ENCODE measurements at regions not wholly inside any gene's neighbourhood (a gene's known extent, or its start where the extent isn't known, plus 50 kb on each side); places are given as distances from the start of the nearest gene placed in this dataset.

DNA sequence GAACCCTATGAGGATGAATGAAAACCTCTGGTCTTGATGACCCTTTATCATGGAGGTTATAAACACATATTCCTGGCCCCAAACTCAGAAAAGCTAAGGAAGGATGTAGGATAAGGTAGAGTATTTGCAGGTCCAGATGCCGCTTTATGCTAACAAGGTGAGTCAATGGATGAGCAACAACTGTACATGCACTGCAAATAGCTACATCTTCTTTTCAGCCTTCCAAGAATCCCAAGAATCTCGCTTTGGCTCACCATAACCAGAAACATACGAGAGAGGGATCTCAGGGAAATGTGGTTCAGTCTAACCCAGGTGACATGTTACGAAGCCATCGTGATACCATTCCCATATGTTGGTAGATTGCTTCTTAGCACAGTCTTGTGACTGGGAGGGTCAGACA, 152.3 kb upstream of the ANKH start:
- DNase-seq: no peak
- Histone ChIP-seq H3K27ac (ENCODE audit: insufficient read depth, low read length, poor library complexity, severe bottlenecking) (no peak overlapping the region), H3K9me3 (ENCODE audit: control insufficient read depth, low read length) (no peaks in the 10 kb centered on the region), H3K27me3 (replicated peaks; ENCODE audit: control insufficient read depth, insufficient read depth, low read length, poor library complexity, severe bottlenecking) (no peaks in the 10 kb centered on the region), H3K36me3 (ENCODE audit: control insufficient read depth, insufficient read depth, low read length) (no peaks in the 10 kb centered on the region), H3K4me3 (ENCODE audit: insufficient read depth, low read depth, low read length, poor library complexity, severe bottlenecking) (no peak overlapping the region), H3K4me1 (ENCODE audit: control insufficient read depth, insufficient read depth, low read length, poor library complexity, severe bottlenecking) (no peaks in the 10 kb centered on the region)

DNA sequence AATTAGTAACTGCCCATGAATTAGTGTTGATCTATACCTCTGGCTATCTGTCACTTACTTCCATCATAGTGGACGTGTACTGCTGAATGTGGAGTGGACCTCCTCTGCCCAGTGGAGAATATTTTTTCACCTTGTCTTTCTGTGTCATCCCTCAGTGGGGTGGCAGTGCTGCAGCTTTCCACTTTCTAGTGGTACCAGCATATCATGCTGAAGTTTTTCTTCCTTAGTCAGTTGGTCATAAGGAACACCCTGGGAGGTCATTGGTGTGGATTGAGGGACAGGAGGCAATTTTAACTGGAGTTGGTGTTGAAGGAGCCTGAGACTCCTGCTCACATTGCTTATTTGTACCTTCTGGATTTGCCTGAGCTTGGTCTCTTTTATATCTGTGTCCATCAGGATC, 151.7 kb upstream of the ANKH start:
- H3K9me3 ChIP-seq (ENCODE audit: control insufficient read depth, low read length): no peaks in the 10 kb centered on the region
- DNase-seq: no peak
- H3K4me3 ChIP-seq (ENCODE audit: insufficient read depth, low read depth, low read length, poor library complexity, severe bottlenecking): no peak overlapping the region

DNA sequence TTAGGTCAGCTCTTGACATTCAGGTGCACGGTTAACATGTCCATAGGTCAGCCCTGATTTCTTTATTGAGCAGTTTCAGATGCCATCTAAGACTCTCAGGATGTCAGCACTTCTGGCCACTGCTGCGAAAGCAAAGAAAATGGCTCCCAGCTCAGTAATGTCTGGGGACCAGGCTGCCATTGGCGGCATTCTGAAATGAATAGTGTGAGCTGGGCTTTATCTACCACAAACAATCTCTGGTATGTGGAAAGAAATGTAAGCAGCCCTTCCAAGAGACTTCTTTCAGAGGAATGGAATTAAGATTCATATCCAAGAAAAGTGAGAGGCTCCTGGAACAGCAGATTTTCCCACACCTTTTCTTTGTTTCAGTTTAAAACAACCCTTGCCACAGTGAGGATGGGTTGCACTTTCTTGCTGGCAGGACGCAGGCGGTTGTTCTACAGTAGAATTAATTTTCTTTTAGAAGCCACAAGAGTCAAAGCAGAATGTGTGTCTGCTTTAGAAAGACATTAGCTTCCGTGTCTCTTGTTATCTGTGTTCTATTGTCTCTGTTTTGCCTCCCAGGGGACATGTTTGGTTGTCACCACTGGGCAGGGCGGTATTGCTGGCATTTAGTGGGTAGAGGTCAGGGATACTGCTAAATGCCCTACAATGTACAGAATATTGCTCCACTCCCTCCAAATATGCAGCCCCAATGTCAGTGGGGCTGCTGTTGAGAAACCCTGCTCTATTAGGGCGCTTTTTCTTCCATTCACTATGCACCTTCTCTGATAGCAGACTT, 149.9 kb upstream of the ANKH start:
- H3K27ac ChIP-seq (ENCODE audit: insufficient read depth, low read length, poor library complexity, severe bottlenecking): no peak overlapping the region
- no peaks in the 10 kb centered on the region for H3K4me1 ChIP-seq (ENCODE audit: control insufficient read depth, insufficient read depth, low read length, poor library complexity, severe bottlenecking)
- no peak overlapping the region for H3K4me3 ChIP-seq (ENCODE audit: insufficient read depth, low read depth, low read length, poor library complexity, severe bottlenecking)
- H3K9me3 ChIP-seq (ENCODE audit: control insufficient read depth, low read length): no peaks in the 10 kb centered on the region
- no peak for DNase-seq
- H3K36me3 ChIP-seq (ENCODE audit: control insufficient read depth, insufficient read depth, low read length): no peaks in the 10 kb centered on the region
- no peaks in the 10 kb centered on the region for H3K27me3 ChIP-seq (replicated peaks; ENCODE audit: control insufficient read depth, insufficient read depth, low read length, poor library complexity, severe bottlenecking)

More for the DNA sequence above, 151.7 kb upstream of the ANKH start:
- no peaks in the 10 kb centered on the region for H3K27me3 ChIP-seq (replicated peaks; ENCODE audit: control insufficient read depth, insufficient read depth, low read length, poor library complexity, severe bottlenecking)
- no peaks in the 10 kb centered on the region for H3K36me3 ChIP-seq (ENCODE audit: control insufficient read depth, insufficient read depth, low read length)
- no peak overlapping the region for H3K27ac ChIP-seq (ENCODE audit: insufficient read depth, low read length, poor library complexity, severe bottlenecking)
- no peaks in the 10 kb centered on the region for H3K4me1 ChIP-seq (ENCODE audit: control insufficient read depth, insufficient read depth, low read length, poor library complexity, severe bottlenecking)

DNA sequence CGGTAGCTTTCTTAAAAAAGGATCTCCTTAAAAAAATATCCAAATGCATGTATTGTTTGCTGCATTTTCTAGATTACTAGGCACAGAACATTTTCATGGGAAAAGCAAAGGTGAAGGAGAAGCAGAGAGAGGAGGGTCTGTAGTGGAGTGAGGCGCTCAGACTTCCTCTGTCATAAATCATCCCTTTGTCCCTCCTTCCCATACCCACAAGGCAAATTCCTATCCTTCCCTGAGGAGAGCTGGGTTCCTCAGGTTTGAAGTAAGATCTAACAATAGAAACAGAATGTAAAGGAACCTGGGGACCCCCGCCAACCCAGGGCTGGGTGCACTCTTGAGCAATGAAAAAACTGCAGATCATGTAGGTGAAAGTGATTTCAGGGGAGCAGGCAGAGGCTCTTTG, 149.2 kb upstream of the ANKH start:
- Histone ChIP-seq H3K4me3 (ENCODE audit: insufficient read depth, low read depth, low read length, poor library complexity, severe bottlenecking) (no peak overlapping the region), H3K27ac (ENCODE audit: insufficient read depth, low read length, poor library complexity, severe bottlenecking) (no peak overlapping the region), H3K4me1 (ENCODE audit: control insufficient read depth, insufficient read depth, low read length, poor library complexity, severe bottlenecking) (no peaks in the 10 kb centered on the region), H3K27me3 (replicated peaks; ENCODE audit: control insufficient read depth, insufficient read depth, low read length, poor library complexity, severe bottlenecking) (no peaks in the 10 kb centered on the region), H3K36me3 (ENCODE audit: control insufficient read depth, insufficient read depth, low read length) (no peaks in the 10 kb centered on the region), H3K9me3 (ENCODE audit: control insufficient read depth, low read length) (no peaks in the 10 kb centered on the region)
- no peak for DNase-seq

DNA sequence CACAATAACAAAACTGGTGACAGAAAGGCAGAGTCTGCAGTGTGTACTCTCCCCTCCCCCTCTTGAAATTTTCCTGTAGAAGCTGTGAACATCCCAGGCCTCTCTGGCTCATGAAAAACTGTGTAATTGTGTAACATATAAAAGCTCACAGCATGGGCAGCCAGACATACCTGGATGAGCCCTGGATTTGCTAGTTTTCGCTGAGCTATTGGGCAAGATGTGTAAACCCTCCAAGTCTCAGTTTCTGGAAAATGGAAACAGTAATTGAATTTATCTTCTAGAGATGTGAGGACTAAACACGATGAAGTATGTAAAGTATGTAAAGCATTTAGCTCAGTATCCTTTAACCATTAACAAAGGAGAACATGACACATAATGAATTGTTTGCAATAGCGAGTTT, 143.2 kb upstream of the ANKH start:
- no peaks in the 10 kb centered on the region for H3K9me3 ChIP-seq (ENCODE audit: control insufficient read depth, low read length)
- DNase-seq: no peak
- no peaks in the 10 kb centered on the region for H3K27me3 ChIP-seq (replicated peaks; ENCODE audit: control insufficient read depth, insufficient read depth, low read length, poor library complexity, severe bottlenecking)
- H3K4me3 ChIP-seq (ENCODE audit: insufficient read depth, low read depth, low read length, poor library complexity, severe bottlenecking): no peak overlapping the region
- H3K36me3 ChIP-seq (ENCODE audit: control insufficient read depth, insufficient read depth, low read length): no peaks in the 10 kb centered on the region
- H3K27ac ChIP-seq (ENCODE audit: insufficient read depth, low read length, poor library complexity, severe bottlenecking): no peak overlapping the region
- H3K4me1 ChIP-seq (ENCODE audit: control insufficient read depth, insufficient read depth, low read length, poor library complexity, severe bottlenecking): no peaks in the 10 kb centered on the region

DNA sequence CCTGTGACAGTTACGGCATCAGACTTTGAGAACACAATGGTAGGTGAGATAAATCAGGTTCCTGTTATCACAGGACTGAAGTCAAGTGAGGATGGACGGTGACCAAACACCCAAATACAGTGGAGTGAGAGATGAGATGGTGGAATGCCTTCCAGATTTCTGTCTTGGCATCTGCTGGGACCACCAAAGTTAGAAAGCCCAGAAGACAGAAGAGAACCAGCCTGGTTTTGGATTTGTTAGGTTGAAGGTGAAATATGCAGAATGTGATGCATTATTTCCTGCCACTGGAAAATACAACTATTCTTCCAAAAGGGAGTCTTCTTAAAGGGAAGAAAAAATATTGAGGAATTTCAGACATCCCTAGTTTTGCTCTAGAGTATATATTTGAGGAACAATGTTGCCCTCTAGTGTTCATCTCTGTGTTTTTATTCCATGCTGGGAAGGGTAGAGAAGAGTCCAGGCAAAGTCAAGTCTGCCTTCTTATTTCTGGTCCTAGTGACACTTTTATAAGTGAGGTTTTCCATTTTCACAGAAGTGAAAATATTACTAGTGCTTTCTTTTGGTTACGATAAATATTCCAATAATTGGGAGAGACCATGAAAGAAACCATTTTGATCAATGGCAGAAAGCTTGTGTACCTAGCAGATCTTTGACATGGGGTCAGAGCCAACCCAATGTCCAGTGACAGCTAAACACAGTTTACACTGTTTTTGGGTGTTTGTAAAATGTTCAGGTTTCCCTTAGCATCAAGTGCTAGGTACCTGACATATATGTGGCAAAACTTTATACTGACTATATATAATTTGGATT, 142.3 kb upstream of the ANKH start:
- Histone ChIP-seq H3K9me3 (ENCODE audit: control insufficient read depth, low read length) (no peaks in the 10 kb centered on the region), H3K27me3 (replicated peaks; ENCODE audit: control insufficient read depth, insufficient read depth, low read length, poor library complexity, severe bottlenecking) (no peaks in the 10 kb centered on the region), H3K4me1 (ENCODE audit: control insufficient read depth, insufficient read depth, low read length, poor library complexity, severe bottlenecking) (no peaks in the 10 kb centered on the region), H3K36me3 (ENCODE audit: control insufficient read depth, insufficient read depth, low read length) (no peaks in the 10 kb centered on the region), H3K4me3 (ENCODE audit: insufficient read depth, low read depth, low read length, poor library complexity, severe bottlenecking) (no peak overlapping the region), H3K27ac (ENCODE audit: insufficient read depth, low read length, poor library complexity, severe bottlenecking) (no peak overlapping the region)
- no peak for DNase-seq

DNA sequence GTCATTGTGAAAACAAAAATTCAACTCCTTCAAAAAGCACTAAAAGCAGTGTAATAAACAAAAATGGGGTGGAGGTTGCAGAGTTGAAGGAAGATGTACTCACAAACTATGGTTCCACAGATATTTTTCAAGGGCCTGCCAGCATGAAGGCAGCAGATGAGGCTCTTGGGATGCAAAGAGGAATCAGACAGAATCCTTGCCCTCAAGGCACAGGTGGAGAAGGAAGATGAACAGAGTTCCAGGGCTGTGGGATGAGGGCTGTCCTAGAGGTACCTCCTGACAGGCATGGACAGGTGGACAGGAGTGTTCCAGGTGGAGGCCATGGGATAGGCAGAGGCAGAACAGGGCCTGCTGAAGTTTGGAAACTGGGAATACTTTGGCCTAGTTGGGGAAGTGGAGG, 140.5 kb upstream of the ANKH start:
- Histone ChIP-seq H3K4me3 (ENCODE audit: insufficient read depth, low read depth, low read length, poor library complexity, severe bottlenecking) (no peak overlapping the region), H3K27me3 (replicated peaks; ENCODE audit: control insufficient read depth, insufficient read depth, low read length, poor library complexity, severe bottlenecking) (no peaks in the 10 kb centered on the region), H3K27ac (ENCODE audit: insufficient read depth, low read length, poor library complexity, severe bottlenecking) (no peak overlapping the region), H3K9me3 (ENCODE audit: control insufficient read depth, low read length) (no peaks in the 10 kb centered on the region), H3K36me3 (ENCODE audit: control insufficient read depth, insufficient read depth, low read length) (no peaks in the 10 kb centered on the region), H3K4me1 (ENCODE audit: control insufficient read depth, insufficient read depth, low read length, poor library complexity, severe bottlenecking) (no peaks in the 10 kb centered on the region)
- no peak for DNase-seq

DNA sequence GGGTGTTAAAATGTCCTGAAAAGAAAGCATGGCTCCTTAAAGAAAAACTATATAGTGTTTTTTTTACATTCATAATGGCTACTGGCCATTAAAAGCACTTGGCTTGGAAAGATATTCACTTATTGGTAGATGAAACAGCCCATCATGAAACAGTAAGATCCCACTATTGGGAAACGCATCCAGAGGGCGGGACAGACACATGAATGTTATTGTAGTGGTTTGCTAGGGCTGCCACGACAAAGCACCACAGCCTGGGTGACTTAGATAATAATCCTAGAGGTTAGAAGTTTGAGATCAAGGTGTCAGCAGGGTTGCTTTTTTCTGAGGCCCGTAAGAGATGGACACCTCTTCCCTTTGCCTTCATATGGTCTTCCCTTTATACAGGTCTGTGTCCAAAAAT, 139.4 kb upstream of the ANKH start:
- no peak for DNase-seq
- no peaks in the 10 kb centered on the region for H3K36me3 ChIP-seq (ENCODE audit: control insufficient read depth, insufficient read depth, low read length)
- no peaks in the 10 kb centered on the region for H3K27me3 ChIP-seq (replicated peaks; ENCODE audit: control insufficient read depth, insufficient read depth, low read length, poor library complexity, severe bottlenecking)
- no peaks in the 10 kb centered on the region for H3K4me1 ChIP-seq (ENCODE audit: control insufficient read depth, insufficient read depth, low read length, poor library complexity, severe bottlenecking)
- no peak overlapping the region for H3K4me3 ChIP-seq (ENCODE audit: insufficient read depth, low read depth, low read length, poor library complexity, severe bottlenecking)
- H3K27ac ChIP-seq (ENCODE audit: insufficient read depth, low read length, poor library complexity, severe bottlenecking): no peak overlapping the region
- no peaks in the 10 kb centered on the region for H3K9me3 ChIP-seq (ENCODE audit: control insufficient read depth, low read length)

DNA sequence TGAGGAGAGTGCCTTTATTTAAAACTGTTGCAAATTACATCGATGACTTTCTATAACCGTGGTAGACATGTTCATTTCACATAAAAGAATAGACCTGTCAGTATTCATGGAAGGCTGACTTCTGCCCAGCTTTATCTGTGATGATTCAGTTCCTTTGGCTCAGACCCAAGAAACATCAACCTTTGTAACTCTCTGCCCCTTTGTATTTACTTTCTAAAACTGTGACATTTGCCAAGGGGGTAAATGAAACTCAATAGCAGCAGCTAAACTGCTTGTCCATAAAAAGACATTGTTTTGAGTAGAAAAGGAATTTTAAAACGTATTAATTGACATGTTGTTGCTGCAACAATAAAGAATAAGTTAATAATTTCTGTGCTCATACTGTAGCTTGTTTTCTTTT, 137.8 kb upstream of the ANKH start:
- DNase-seq: no peak
- no peaks in the 10 kb centered on the region for H3K9me3 ChIP-seq (ENCODE audit: control insufficient read depth, low read length)
- H3K4me3 ChIP-seq (ENCODE audit: insufficient read depth, low read depth, low read length, poor library complexity, severe bottlenecking): no peak overlapping the region
- H3K36me3 ChIP-seq (ENCODE audit: control insufficient read depth, insufficient read depth, low read length): no peaks in the 10 kb centered on the region
- H3K4me1 ChIP-seq (ENCODE audit: control insufficient read depth, insufficient read depth, low read length, poor library complexity, severe bottlenecking): no peaks in the 10 kb centered on the region
- no peaks in the 10 kb centered on the region for H3K27me3 ChIP-seq (replicated peaks; ENCODE audit: control insufficient read depth, insufficient read depth, low read length, poor library complexity, severe bottlenecking)
- no peak overlapping the region for H3K27ac ChIP-seq (ENCODE audit: insufficient read depth, low read length, poor library complexity, severe bottlenecking)

DNA sequence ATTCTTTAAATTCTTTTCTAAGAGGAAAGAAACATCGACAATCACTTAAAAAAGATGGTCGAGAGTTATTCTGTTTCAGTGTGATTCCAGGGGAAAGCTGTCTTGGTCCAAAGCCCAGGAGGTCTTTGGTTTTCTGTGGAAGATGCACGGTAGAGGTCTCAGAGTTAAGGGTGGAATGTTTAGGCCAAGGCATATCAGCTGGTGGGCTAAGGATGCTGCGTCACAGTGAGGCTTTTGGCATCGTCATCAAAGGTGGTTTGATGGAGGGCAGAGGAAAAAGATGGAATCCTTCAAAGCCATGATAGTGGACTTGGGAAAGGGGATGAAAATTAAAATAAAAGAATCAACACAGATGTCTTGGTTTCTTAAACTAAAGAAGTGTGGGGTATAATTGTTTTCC, 137.3 kb upstream of the ANKH start:
- no peaks in the 10 kb centered on the region for H3K36me3 ChIP-seq (ENCODE audit: control insufficient read depth, insufficient read depth, low read length)
- H3K27ac ChIP-seq (ENCODE audit: insufficient read depth, low read length, poor library complexity, severe bottlenecking): no peak overlapping the region
- no peaks in the 10 kb centered on the region for H3K27me3 ChIP-seq (replicated peaks; ENCODE audit: control insufficient read depth, insufficient read depth, low read length, poor library complexity, severe bottlenecking)
- no peaks in the 10 kb centered on the region for H3K4me1 ChIP-seq (ENCODE audit: control insufficient read depth, insufficient read depth, low read length, poor library complexity, severe bottlenecking)
- no peaks in the 10 kb centered on the region for H3K9me3 ChIP-seq (ENCODE audit: control insufficient read depth, low read length)
- no peak overlapping the region for H3K4me3 ChIP-seq (ENCODE audit: insufficient read depth, low read depth, low read length, poor library complexity, severe bottlenecking)
- DNase-seq: no peak

Measured in effector memory CD4-positive, alpha-beta T cell (primary cell).